ACHN (cell line): ENCODE measurements at regions not wholly inside any gene's neighbourhood (a gene's known extent, or its start where the extent isn't known, plus 50 kb on each side); places are given as distances from the start of the nearest gene placed in this dataset.

Experiments used
- DNase-seq: peaks from one replicate; pipeline ENCODE4 v3.0.0-alpha.2; 2015
- in situ Hi-C: cut with HindIII; loops from 2 replicates; pipeline ENCODE4 v1.10.0; 2017; ENCODE audit warnings: low sequenced_read_pairs, low pct_ligation_motif_present, low pct_unique_long_range_greater_than_20kb

DNA sequence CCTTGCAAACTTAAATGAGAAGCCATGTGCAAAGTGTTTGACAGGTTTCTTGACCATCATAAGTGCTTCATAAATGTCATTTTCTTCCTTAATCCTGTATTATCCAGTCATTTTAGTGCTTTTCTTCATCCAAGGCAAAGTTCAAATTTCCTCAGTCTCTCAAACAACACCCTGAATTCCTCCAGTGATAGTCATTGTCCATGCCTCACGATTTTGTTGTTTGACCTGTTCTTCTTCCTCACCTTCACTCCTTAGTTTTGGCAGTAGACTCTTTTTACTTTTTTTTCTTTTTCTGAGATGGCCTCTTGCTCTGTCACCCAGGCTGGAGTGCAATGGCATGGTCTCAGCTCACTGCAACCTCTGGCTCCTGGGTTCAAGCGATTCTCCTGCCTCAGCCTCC lies 1257.3 kb downstream of the FAM181B start:
- in situ Hi-C loops = no loop called here
- DNase-seq = no peak

DNA sequence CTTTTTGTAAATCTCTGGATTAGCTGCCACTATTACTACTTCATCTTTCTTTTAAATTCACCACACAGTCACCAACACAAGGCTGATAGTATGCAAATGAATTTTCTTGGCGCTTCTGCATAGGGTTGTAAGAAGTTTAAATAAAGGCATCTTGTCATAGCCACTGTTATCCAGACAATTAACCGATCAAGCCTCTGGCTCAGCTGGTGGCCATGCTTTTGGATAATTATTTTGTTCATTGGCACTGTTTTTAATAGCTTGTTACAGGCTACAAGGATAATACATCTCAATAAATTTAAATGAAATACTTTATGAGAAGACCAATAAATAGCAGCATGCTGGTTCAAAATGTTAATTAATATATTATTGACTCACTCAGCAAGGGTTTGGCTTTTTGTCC lies 1261.0 kb downstream of the FAM181B start:
- in situ Hi-C loops = no loop called here
- DNase-seq = no peak

DNA sequence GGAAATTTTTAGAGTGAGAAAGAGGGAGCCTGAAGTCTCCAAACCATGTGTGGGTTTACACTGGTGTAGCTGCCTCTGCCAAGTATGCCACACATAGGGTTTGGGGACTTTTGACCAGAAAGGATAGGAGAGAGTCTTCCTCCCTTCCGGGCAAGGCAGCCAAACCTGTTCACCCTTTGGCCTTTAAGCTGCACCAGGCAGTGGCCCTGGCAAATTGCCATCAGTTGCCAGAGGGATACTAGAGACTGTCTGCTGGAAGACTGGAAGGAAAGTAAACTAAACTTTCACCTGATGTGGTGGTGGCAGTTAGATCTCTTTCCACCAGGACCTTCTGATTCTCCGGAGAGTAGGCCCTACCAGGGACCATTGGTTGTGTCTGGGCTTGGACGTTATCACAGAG lies 1263.2 kb downstream of the FAM181B start:
- in situ Hi-C loops = no loop called here
- DNase-seq = no peak

DNA sequence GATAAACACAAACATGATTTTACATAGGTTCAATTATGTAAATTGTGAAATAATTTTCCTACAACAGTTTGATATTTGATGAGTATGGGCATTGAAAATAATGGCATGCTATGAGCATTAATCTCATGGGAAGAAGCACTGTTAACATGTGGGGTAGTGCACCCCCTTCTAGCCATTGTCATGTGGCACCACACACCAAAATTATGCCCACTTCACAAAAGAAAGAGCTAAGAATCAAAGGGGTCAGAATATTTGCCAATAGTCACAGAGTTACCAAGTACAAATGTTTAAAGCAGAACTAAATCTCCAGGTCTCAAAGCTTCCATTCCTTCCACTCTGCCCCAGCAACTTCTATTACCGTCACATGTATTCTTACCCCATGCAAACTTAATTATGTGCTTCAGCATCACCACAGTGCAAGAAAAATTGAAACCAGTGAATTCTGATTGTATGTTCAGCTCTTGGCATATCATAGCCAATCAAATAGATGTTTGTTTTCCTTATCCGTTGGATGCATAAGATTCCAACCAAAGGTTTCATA lies 1273.8 kb downstream of the FAM181B start:
- no peak for DNase-seq
- in situ Hi-C loops = no loop called here

DNA sequence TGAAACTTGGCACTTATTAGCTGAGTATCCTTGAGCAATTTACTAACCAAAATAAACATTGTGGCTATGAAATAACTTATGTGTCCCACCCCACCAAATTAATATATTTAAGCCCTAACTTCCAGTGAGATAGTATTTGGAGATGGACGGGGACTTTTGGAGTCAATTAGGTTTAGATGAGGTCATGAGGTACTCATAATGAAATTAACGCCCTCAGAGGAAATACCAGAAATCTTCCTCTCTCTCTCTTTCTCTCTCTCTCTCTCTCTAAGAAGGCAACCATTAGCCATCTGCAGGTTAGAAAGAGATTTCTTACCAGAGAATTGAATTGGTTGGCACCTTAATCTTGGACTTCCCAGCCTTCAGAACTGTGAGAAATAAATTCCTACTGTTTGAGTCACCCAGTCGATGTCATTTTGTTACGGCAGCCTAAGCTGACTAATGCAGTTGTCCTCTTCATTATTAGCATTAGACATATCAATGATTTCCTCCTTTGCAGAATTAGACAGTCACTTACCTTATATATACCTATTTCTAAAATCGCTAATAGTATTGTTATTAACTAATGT lies 1284.0 kb downstream of the FAM181B start:
- no peak for DNase-seq
- in situ Hi-C loops = no loop called here

DNA sequence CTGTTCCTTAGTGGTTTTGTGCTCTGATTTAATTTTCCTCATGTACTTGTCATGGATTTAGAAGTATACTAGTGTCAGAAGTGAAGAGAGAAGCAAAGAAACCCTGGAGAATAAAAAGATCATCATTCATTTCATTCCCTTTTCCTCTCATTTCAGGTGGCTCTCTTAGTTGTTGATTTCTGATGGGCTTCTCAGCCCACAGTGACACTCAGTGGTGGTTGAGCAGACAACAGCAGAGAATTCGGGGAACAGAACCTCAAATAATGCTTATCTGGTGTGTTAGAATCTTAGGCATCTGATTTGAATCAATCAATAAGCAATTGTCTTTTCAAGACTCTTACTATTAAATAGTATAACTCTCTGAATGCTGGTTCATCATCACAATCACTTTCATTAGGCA lies 1289.4 kb downstream of the FAM181B start:
- in situ Hi-C loops = no loop called here
- DNase-seq = no peak

DNA sequence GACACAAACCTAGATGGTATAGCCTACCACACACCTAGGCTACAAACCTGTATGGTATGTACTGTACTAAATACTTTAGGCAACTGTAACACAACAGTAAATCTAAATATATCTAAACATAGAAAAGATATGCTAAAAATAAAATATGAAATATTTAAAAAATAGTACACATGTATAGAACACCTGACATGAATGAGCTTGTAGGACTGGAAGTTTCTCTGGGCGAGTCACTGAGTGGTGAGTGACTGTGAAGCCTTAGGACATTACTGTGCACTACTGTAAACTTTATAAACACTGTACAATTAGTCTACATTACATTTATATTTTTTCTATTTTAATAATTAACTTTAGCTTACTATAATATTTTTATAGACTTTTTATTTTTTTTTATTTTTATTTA lies 1301.3 kb downstream of the FAM181B start:
- in situ Hi-C loops = no loop called here
- no peak for DNase-seq

DNA sequence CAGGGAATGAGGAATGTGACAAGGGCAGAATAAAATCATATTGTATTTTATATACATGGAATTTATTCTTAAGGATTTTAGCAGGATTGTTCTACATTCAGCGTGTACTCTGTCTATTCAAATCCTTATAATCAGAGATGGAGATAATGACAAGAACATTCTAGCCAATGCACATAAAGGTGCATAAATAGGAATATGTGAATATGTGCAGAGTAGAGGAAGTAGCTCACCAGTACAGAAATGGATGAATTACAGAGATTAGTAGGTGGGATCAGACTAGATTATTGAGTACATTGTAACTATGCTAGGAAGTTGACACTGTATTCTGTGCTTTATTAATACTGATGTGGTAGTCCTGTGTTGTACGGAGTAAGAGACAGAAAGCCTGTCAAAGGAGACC lies 1308.8 kb downstream of the FAM181B start:
- DNase-seq = no peak
- in situ Hi-C loops = no loop called here

DNA sequence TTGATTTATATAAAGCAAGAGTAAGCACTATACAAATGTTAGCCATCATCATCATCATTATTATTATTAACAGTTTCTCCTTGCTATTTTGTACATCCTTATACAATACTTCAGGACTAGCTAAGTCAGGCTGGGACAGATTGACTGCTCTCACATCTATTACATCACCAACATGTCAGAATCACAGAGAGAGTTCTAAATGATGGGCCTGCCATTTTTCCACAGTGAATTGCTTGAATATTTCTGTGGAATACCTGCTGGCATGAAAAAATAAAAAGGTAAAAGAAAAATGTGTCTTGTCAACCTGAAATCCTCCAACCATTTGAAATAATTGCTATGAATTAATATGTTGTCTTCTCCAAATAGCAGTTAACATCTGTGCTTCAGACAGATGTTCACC lies 1311.3 kb downstream of the FAM181B start:
- in situ Hi-C loops = no loop called here
- DNase-seq = no peak

DNA sequence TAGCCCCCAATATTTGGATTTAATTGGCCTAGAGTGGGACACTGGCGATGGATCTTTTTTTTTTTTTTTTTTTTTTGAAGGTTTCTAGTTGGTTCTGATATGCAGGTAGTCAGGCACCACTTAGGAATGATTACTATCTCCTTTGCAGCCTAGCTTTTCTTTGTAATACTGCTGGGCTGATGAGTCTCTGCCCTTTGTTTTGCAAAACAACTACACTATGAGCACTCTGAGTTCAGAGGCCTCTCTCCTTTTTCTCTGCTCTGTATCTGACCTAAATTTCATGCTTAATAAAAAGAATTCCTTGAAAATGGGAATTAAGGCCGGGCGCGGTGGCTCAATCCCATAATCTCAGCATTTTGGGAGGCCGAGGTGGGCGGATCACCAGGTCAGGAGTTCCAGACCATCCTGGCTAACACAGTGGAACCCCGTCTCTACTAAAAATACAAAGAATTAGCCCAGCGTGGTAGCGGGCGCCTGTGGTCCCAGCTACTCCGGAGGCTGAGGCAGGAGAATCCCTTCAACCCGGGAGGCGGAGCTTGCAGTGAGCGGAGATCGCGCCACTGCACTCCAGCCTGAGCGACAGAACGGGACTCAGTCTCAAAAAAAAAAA lies 1312.3 kb downstream of the FAM181B start:
- in situ Hi-C loops = no loop called here
- no peak for DNase-seq

DNA sequence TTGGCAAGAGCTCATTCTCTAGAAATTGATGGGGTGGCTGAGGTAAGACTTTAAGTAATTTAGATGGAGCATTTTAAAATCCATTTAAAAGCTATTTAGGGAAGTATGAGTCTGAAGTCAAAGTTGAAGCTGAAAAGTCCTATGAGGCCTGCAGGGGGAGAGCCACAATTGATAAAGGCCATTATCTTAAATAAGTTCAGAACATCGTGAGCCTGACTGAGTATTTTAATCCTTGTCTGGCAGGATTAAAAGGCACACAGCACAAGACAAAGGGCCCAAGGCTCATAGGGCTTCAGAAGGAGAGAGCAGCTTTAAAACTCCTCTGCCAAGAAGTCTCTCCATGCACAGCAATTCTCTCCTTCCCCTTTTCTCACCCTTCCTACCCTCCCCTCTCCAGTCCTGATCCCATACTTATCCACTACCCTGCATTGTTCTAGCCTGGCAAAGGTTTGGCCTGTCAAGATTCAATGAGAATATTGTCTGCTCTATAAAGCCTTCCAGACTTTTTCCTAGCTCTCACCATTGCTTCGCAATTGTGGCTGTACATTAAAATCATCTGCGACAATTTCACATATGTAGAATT lies 1312.9 kb downstream of the FAM181B start:
- in situ Hi-C loops = no loop called here

DNA sequence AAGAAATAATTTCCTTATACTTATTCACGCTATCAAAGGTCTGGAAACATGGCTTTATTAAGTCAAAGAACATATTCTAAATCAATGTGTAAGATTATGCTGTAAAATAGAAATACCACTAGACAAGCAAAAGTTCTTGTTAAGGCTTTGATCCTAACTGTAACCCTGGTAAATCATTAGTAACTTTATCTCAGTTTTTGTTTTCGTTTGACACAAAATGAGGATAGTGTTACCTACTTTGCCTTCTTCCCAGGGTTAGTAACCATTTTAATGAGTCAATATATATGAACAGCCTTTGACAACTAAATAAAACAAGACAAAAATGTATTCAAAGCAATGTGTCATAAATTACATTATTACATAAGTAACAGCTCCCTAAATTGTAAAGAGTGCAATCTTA lies 1336.3 kb downstream of the FAM181B start:
- no peak for DNase-seq
- in situ Hi-C loops = no loop called here

More for the DNA sequence above, 1312.9 kb downstream of the FAM181B start:
- no peak for DNase-seq

DNA sequence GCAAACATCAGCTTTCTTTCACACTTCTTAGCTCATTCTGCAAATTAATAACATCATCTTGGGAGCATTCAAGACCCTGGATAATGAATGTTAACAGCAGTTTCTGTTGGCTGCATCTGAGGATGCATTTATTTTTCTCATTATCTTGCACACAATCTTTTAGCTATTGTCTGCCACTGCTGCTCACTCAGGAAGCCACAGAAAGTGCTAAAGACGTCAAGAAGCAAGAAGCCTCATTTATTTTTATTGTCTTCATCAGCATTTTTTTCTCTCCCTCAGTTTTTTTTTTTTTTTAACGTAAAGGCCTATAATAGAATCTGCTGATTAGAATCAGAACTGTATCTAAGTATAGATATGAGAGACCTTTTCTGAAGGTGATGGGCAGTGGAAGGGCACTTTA lies 1339.4 kb downstream of the FAM181B start:
- no peak for DNase-seq
- in situ Hi-C loops = no loop called here

DNA sequence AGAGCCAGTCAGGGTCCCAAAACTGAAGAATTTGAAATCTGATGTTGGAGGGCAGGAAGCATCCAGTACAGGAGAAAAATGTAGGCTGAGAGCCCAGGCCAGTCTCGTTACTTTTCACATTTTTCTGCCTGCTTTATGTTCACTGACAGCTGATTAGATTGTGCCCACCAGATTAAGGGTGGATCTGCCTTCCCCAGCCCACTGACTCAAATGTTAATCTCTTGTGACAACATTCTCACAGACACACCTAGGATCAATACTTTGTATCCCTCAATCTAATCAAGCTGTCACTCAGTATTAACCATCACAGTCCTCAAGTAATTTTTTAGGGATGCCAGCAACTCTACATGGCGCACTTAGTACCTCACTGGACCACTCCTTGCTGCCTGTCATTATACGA lies 1345.3 kb downstream of the FAM181B start:
- in situ Hi-C loops = no loop called here
- DNase-seq = no peak

DNA sequence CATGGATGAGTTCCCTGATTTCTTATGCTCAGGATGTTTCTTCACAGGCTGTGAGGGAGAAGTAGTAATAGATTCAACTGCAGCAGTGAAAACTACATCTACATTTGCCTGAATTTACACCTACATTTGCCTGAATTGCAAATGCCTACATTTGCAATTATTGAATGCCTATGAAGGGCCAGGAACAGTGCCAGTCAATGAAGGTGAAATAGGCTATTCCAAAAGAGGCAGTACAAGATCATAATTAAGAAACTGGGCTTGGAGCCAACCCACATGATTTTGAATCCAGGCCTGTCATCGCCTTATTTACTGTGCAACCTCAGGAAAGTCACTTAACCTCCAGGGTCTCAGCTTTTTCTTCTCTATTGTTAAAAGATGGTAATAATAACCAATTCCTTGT lies 1353.3 kb downstream of the FAM181B start:
- no peak for DNase-seq
- in situ Hi-C loops = no loop called here

DNA sequence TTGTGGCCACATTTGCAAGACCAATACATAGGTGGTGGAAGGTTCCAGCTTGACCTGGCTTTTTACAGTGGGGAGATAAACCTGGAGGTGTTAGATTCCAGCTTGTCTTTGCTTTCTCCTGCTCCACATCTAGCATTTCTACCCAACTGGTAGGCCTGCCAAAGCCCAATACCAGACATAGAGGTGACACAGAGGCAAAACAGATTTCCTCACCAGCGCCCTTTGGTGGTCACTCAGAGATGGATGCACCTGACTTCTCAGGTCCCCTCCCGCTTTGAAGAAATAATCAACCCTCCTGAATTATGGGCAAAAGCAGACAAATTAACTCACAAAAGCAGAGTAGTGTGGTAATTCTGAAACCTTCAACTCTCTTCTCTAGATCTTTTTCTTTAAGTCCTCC lies 1356.2 kb downstream of the FAM181B start:
- in situ Hi-C loops = no loop called here
- no peak for DNase-seq

DNA sequence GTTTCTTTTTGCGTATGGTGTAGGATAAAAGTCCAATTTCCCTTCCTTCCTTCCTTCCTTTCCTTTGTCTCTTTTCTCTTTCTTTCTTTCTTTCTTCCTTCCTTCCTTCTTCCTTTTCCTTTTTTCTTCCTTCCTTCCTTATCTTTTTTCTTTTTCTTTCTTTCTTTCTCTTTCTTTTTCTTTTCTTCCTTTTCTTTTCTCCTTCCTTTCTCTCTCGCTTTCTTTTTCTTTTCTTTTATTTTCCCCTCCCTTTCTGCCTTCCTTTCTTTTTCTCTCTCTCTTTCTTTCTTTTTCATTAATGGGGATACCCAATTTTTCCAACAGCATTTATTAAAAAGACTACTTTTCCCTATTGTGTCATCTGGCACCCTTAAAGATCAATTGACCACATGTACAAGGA lies 1359.7 kb downstream of the FAM181B start:
- in situ Hi-C loops = no loop called here
- no peak for DNase-seq

DNA sequence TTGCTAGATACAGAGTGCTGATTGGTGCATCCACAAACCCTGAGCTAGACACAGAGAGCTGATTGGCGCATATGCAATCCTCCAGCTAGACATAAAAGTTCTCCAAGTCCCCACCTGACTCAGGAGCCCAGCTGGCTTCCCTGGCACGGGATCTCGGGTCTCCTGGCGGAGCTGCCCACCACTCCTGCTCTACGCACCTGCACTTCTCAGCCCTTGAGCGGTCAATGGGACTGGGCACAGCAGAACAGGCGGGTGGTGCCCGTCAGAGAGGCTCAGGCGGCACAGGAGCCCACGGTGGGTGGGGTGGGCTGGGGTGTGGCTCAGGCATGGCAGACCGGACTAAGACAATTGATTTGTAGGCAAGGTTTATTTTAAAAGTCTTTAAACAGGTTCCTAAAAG lies 1365.5 kb downstream of the FAM181B start:
- DNase-seq = no peak
- in situ Hi-C loops = no loop called here

DNA sequence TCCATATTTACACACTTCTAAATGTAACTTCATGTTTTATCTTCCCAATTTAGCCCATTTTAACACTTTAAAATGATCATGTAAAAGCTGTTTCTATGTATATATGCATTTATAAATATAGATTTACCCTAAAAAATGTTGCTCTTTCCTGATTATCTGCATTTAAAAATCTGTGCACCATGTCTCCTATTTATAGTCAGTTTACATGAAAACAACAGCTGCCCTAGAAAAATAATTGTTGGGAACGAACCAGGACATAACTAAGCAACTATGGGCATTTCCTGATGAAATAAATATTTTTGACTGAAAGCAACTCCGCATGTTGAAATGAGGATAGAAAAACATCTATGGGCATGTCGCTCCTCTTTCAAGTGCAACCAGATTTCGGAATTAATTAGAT lies 1368.2 kb downstream of the FAM181B start:
- in situ Hi-C loops = no loop called here
- DNase-seq = no peak

DNA sequence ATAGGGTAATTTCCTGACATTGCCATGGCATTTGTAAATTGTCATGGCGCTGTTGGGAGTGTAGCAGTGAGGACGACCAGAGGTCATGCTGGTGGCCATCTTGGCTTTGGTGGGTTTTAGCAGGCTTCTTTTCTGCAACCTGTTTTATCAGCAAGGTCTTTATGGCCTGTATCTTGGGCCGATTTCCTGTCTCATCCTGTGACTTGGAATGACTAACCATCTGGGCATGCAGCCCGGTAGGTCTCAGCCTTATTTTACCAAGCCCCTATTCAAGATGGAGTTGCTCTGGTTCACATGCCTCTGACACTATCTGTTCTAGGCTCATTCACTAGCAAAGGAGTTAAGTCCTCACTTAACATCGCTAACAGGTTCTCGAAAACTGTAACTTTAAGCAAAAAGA lies 1374.2 kb downstream of the FAM181B start:
- peak; percentile 1 for DNase-seq
- in situ Hi-C loops = no loop called here
